Esophagus muscularis mucosa (tissue), 4 donors: ENCODE measurements at regions not wholly inside any gene's neighbourhood (a gene's known extent, or its start where the extent isn't known, plus 50 kb on each side); places are given as distances from the start of the nearest gene placed in this dataset.

Source experiments
- DNase-seq: peaks from one replicate; pipeline ENCODE4 v3.0.0-alpha.2; 2017; ENCODE audit errors: extremely low spot score
- H3K27ac ChIP-seq, 4 donors: fragments of 200-600 bp; sonication (generic); replicated peaks in 1 of 4; 1 replicate in 3 of 4; 2 replicates in 1 of 4; pipeline ENCODE4 v1.5.1; 2016 to 2019; ENCODE audit warnings: mild to moderate bottlenecking in 1 of 4
- H3K27me3 ChIP-seq, 4 donors: fragments of 200-600 bp; sonication (generic); one replicate each; pipeline versions ENCODE4 v1.5.1 to v1.6.0; 2016 to 2019
- H3K36me3 ChIP-seq, 4 donors: fragments of 200-600 bp; sonication (generic); one replicate each; pipeline ENCODE4 v1.5.1; 2016 to 2019
- H3K4me1 ChIP-seq, 4 donors: fragments of 200-600 bp; sonication (generic); one replicate each; pipeline ENCODE4 v1.5.1; 2016 to 2019
- H3K4me3 ChIP-seq, 4 donors: fragments of 200-600 bp; sonication (generic); 1 replicate in 2 of 4; 2 replicates in 2 of 4; pipeline ENCODE4 v1.5.1; 2016 to 2019; ENCODE audit warnings: mild to moderate bottlenecking in 4 of 4, moderate library complexity in 1 of 4
- H3K9me3 ChIP-seq, 4 donors: fragments of 200-600 bp; sonication (generic); 1 replicate in 3 of 4; 2 replicates in 1 of 4; pipeline ENCODE4 v1.5.1; 2016 to 2019
- EP300 ChIP-seq: sonication (generic); formaldehyde crosslinking; IDR thresholded peaks from one replicate; pipeline ENCODE4 v1.6.1; 2017; ENCODE audit warnings: antibody characterized with exemption
- POLR2A ChIP-seq: fragments of 450-650 bp; IDR thresholded peaks from one replicate; pipeline ENCODE4 v1.6.1; 2017; ENCODE audit warnings: antibody characterized with exemption, moderate library complexity, mild to moderate bottlenecking, low read depth
- POLR2AphosphoS5 ChIP-seq, 2 donors: sonication (generic); formaldehyde crosslinking; IDR thresholded peaks; one replicate each; pipeline ENCODE4 v1.6.1; 2017; ENCODE audit warnings: antibody characterized with exemption in 2 of 2
- WGBS: methylation state at CpG from one replicate; pipeline ENCODE4 v1.1.5; 2018; 5-methylcytosine and 5-hydroxymethylcytosine counted together
- intact Hi-C: fragments of 100-400 bp; cut with DNase I; formaldehyde crosslinking; loops from one replicate; pipeline ENCODE4 v1.15.1; 2023
- TF ChIP-seq, protein P1 (sequence below), 3 experiments: fragments of 200-600 bp in 2 of 3; fragments of 450-650 bp in 1 of 3; sonication (generic) in 2 of 3; IDR thresholded peaks; one replicate each; pipeline ENCODE4 v1.5.1; 2017 to 2019; ENCODE audit warnings: antibody characterized with exemption in 3 of 3, mild to moderate bottlenecking in 2 of 3, moderate library complexity in 1 of 3

DNA sequence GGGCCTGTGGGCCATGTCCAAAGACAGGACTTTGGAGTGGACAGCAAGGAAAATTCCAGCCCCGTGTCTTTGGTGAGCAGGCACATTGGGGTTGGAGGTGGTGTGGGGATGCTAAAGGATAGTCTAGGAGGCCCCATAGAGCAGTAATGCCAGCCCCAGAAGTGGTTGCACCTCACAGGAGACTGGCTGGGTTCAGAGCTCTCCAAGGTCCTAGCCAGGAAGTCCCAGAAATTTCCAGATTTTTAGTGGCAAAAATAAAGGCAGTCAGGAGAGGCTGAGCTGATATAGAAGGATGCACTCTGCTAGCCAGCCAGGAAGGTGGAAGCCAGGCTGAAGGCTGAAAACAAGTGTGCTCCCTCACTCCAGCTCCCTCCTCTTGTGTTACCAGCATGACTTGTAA, 144.0 kb upstream of the KCND3 start:
- H3K4me1 ChIP-seq: no peaks in the 10 kb centered on the region
- H3K27me3 ChIP-seq: peaks cover 0 to 12% (median 0%) of the 10 kb centered on the region in 4 donors
- 89% methylated on average over 1 of the region's 1 CpG for WGBS
- no peak overlapping the region for H3K4me3 ChIP-seq
- no peaks in the 10 kb centered on the region for H3K9me3 ChIP-seq
- intact Hi-C loops: no loop called here
- DNase-seq: no peak
- TF ChIP-seq EP300 (no peak), POLR2A (no peak), POLR2AphosphoS5 (IDR thresholded peaks at IDR 0.05) (no peak)
- TF ChIP-seq, protein P1, sequence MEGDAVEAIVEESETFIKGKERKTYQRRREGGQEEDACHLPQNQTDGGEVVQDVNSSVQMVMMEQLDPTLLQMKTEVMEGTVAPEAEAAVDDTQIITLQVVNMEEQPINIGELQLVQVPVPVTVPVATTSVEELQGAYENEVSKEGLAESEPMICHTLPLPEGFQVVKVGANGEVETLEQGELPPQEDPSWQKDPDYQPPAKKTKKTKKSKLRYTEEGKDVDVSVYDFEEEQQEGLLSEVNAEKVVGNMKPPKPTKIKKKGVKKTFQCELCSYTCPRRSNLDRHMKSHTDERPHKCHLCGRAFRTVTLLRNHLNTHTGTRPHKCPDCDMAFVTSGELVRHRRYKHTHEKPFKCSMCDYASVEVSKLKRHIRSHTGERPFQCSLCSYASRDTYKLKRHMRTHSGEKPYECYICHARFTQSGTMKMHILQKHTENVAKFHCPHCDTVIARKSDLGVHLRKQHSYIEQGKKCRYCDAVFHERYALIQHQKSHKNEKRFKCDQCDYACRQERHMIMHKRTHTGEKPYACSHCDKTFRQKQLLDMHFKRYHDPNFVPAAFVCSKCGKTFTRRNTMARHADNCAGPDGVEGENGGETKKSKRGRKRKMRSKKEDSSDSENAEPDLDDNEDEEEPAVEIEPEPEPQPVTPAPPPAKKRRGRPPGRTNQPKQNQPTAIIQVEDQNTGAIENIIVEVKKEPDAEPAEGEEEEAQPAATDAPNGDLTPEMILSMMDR (IDR thresholded peaks at IDR 0.05): no peak
- no peak overlapping the region for H3K27ac ChIP-seq
- H3K36me3 ChIP-seq: no peaks in the 10 kb centered on the region

DNA sequence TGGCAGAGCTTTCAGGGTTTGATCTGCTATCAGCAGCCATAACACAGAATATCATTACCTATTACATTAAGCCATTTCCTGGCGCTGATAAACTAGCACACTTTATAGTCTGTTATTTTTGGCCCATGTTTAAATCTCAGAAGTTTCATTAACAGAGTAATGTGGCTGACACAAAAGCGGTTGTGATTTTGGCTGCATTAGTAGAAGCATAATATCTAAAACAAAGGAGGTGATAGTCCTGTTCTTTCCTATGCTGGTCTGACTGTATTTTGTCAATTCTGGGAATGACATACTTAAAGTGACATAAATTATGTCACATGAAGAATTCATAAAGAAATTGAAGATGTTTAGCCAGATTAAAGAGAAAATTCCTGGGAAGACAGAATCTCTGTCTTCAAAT, 151.3 kb upstream of the KCND3 start:
- peaks cover 5 to 11% (median 9%) of the 10 kb centered on the region in 4 donors for H3K4me1 ChIP-seq
- no peak overlapping the region for H3K27ac ChIP-seq
- intact Hi-C loops: no loop called here
- no peaks in the 10 kb centered on the region for H3K9me3 ChIP-seq
- DNase-seq: no peak
- H3K36me3 ChIP-seq: no peaks in the 10 kb centered on the region
- H3K4me3 ChIP-seq: no peak overlapping the region
- TF ChIP-seq EP300: no peak
- TF ChIP-seq POLR2A: no peak
- no peak for TF ChIP-seq POLR2AphosphoS5 (IDR thresholded peaks at IDR 0.05)
- TF ChIP-seq, protein P1 (IDR thresholded peaks at IDR 0.05): no peak
- 38% methylated on average over 2 of the region's 2 CpGs for WGBS
- peaks cover 0 to 17% (median 0%) of the 10 kb centered on the region in 4 donors for H3K27me3 ChIP-seq

DNA sequence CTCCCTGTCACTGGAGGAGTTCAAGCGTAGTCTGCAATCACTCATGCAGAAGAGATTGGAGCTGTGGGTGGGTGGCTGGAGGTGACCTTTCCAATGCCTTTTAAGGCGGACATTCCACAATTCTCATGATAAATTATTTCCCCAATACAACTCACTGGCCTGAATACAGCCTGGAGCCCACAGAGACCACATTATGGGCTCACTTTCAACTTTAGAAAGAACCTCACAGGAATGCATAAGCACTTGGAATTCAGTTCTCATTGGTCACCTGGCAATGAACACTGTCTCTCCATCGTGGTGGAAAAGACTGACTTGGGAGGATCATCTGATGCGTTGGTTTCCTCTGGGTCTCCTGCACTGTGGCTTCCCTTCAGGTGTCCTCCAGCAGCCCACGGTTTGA, 151.8 kb upstream of the KCND3 start:
- intact Hi-C loops: no loop called here
- WGBS: 57% methylated on average over 4 of the region's 5 CpGs

DNA sequence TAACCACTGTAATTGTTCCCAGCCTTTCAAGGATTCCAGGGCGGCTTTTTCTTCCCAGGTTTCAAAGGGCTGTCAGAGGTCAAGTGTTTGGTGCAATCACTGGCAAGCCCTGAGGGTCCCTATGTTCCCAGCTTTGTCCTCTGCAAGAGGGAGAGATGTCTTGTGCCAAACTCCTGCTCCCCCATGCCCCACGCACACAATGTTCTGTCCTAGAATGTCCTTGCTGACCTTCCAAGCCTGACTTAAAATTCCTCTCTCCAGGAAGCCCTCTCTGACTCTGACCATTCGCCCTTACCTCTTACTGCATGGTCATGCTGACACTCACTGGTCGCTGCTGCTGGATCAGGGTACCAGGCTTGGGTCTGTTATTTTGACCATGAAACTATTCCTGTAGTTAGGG, 152.5 kb upstream of the KCND3 start:
- 74% methylated on average over 4 of the region's 4 CpGs for WGBS
- peaks cover 5 to 11% (median 9%) of the 10 kb centered on the region in 4 donors for H3K4me1 ChIP-seq
- no peak for DNase-seq
- TF ChIP-seq EP300: no peak
- TF ChIP-seq POLR2A: no peak
- TF ChIP-seq, protein P1 (IDR thresholded peaks at IDR 0.05): no peak
- no peak for TF ChIP-seq POLR2AphosphoS5 (IDR thresholded peaks at IDR 0.05)
- peaks cover 0 to 17% (median 0%) of the 10 kb centered on the region in 4 donors for H3K27me3 ChIP-seq
- no peak overlapping the region for H3K4me3 ChIP-seq
- no peaks in the 10 kb centered on the region for H3K9me3 ChIP-seq
- no peaks in the 10 kb centered on the region for H3K36me3 ChIP-seq
- intact Hi-C loops: no loop called here
- no peak overlapping the region for H3K27ac ChIP-seq

More for the DNA sequence above, 151.8 kb upstream of the KCND3 start:
- DNase-seq: no peak
- TF ChIP-seq, protein P1 (IDR thresholded peaks at IDR 0.05): no peak
- TF ChIP-seq EP300: no peak
- TF ChIP-seq POLR2A: no peak
- TF ChIP-seq POLR2AphosphoS5 (IDR thresholded peaks at IDR 0.05): no peak
- Histone ChIP-seq H3K4me3 (no peak overlapping the region), H3K27ac (no peak overlapping the region), H3K9me3 (no peaks in the 10 kb centered on the region), H3K36me3 (no peaks in the 10 kb centered on the region), H3K4me1 (peaks cover 5 to 11% (median 9%) of the 10 kb centered on the region in 4 donors), H3K27me3 (peaks cover 0 to 17% (median 0%) of the 10 kb centered on the region in 4 donors)

DNA sequence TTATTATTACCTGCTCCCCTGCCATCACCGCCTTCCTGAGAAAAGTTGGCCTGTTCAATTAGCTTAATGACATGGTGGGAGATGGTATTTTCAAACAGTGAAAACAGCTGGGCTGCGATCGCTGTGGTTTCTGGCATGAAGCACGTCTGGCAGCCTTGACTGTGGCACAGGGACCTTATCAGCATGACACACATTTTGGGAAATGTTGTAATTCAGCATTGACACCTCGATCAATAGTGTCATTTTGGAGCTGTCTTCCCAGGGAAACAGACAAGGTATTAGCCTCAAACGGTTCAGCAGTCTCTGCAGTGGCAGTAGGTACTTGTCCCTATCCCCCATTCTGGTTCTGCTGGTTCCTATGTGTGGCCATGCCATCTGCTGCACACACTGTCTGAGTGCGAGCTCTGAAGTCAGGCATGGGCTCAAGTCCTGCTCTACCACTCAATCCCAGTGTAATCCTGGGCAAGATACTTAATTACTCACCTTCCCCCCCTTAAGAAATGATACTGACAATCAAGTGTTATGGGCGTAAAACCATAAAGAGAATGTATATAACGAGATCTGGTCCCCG, 154.5 kb upstream of the KCND3 start:
- Histone ChIP-seq H3K27me3 (peaks cover 0 to 17% (median 0%) of the 10 kb centered on the region in 4 donors), H3K4me1 (peaks cover 5 to 11% (median 9%) of the 10 kb centered on the region in 4 donors), H3K4me3 (no peak overlapping the region), H3K36me3 (no peaks in the 10 kb centered on the region), H3K9me3 (peaks cover 0 to 1% (median 0%) of the 10 kb centered on the region in 4 donors), H3K27ac (no peak overlapping the region)
- intact Hi-C loops: no loop called here
- WGBS: 77% methylated on average over 10 of the region's 10 CpGs
- DNase-seq: no peak
- TF ChIP-seq POLR2AphosphoS5 (IDR thresholded peaks at IDR 0.05) (no peak), EP300 (no peak), POLR2A (no peak)
- TF ChIP-seq, protein P1 (IDR thresholded peaks at IDR 0.05): no peak
